ENCODE measurements at regions not wholly inside any gene's neighbourhood (a gene's known extent, or its start where the extent isn't known, plus 50 kb on each side); places are given as distances from the start of the nearest gene placed in this dataset.
"Not testable (repeated sequence)": the region's sequence is repeated elsewhere in the genome, so short reads cannot be mapped to it uniquely, and the experiment has no call there.

DNA sequence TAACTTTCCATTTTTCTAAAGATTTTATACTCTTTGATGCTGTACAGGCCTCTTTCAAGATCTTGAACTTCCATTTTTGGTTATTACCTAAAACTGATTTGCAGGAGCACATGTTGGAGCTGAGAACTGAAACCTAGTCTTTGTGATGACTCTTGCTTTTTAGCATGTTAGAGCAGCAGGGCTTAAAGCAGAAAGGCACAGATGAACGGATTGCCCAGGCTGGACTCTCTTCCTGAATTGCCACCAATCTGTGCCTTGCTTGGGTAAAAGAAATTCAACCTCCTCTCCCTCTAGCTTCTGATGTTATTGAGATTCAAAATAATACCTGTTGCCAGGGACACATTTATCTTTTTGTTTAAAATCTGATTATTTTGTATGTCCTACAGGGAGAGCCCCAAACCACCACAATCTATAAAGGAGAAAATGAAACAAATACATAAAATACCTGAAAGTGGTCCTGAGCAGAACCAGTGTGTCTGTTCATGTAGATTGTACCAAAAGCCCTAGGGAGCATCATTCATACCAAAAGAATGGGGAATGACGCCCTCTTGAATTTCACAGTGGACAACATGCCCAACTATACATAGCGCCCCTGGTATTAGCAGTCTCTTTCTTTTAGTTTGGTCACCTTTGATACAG is 277.0 kb upstream of the MAP2 start:
- intact Hi-C loops (cut with micrococcal nuclease) = no loop called here

GRCh38 chr2:209147981-209148380 is 275.9 kb upstream of the MAP2 start:
- intact Hi-C loops (cut with micrococcal nuclease) = no loop called here

DNA sequence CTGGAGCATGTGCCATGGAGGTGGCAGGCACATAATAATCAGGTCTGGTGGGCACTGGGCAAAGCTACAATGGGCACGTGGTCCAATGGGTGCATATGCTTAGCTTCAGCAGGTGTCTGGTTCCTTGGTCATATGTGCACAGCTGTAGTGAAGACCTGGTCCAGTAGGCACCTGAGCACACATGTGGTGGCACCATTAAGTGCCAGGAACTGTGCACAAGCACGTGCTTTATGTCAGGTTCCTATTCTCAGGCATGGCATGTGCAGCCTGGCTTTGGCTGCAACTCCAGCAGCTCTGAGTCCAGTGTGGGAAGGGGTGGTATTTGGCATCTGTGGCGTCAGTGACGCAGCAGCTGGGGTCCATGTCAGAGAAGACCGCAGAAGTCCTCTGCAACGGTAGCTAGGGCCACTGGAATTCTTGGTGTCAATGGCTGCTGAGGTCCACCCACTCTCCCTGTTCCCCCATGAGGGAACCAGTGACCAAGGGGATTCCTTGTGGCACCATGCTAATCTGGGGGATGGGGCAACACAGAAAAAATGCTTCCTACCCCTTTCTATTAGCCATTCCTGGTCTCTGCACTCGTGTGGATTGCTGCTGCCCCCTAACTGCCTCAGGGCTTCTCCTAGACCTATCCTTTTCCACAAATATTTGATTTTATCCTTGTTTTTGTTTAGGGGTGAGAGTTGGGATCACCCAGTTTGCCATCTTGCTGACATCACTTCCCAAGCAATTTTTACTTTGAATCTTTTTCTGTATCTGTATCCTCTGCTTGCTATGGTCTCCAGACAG is 262.9 kb upstream of the MAP2 start:
- intact Hi-C loops (cut with micrococcal nuclease) = no loop called here

DNA sequence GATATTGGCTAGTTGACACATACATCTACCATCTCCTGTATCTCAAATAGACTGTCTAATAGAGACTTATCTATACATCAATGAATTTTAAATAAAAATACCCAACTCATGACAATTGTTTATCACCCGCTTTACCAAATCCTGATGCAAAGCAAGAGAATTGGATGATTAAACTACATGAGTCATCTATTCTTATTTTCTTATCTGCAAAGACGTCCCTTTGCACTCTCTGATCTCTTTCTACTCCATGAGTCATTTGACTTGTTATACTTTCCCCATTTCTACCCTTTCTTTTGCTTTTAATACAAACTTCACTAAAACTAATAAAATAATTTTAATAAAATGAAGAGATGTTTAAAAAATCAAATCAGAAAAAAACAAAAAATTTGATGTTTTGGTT is 261.7 kb upstream of the MAP2 start:
- intact Hi-C loops (cut with micrococcal nuclease) = no loop called here

- intact Hi-C loops (cut with micrococcal nuclease) = no loop called here
These were observed 241.9 kb upstream of the MAP2 start for GRCh38 chr2:209181984-209182383.

DNA sequence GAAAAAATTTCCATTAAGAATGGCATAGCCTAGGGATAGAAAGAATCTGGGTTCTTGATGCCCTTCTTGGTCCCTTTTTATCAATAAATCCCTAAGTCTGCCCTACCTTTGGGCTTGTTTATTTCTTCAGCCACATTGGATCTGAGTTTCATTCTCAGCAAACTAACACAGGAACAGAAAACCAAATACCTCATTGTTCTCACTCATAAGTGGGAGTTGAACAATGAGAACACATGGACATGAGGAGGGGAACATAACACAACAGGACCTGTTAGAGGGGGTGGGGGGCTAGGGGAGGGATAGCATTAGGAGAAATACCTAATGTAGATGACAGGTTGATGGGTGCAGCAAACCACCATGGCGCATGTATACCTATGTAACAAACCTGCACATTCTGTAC is 237.0 kb upstream of the MAP2 start:
- intact Hi-C loops (cut with micrococcal nuclease) = not testable (repeated sequence)

- intact Hi-C loops (cut with micrococcal nuclease) = no loop called here
These were observed 234.0 kb upstream of the MAP2 start for GRCh38 chr2:209189893-209190292.

DNA sequence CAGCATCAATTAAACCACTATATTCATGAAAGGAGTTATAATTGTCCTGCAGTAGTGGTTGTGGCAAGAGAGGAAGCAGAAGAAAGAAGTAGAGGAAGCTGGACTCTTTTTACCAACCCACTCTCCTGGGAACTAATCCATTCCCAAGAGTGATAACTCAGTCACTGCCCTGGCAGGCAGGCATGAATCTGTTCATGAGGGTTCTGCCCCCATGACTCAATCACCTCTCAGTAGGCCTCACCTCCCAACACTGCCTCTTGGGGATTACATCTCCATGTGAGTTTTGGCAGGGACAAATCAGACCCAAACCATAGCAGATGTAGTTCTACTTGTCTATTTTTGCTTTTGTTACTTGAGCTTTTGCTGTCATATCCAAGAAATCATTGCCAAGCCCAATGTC is 232.7 kb upstream of the MAP2 start:
- intact Hi-C loops (cut with micrococcal nuclease) = no loop called here

- intact Hi-C loops (cut with micrococcal nuclease) = no loop called here
These were observed 229.1 kb upstream of the MAP2 start for GRCh38 chr2:209194717-209195116.

GRCh38 chr2:209208211-209208610 is 215.6 kb upstream of the MAP2 start:
- intact Hi-C loops (cut with micrococcal nuclease) = loop anchor here (1.0 to 5.0 kb wide), 3 partner anchors 742 to 1031 kb away; no protein-coding TSS in a partner anchor

DNA sequence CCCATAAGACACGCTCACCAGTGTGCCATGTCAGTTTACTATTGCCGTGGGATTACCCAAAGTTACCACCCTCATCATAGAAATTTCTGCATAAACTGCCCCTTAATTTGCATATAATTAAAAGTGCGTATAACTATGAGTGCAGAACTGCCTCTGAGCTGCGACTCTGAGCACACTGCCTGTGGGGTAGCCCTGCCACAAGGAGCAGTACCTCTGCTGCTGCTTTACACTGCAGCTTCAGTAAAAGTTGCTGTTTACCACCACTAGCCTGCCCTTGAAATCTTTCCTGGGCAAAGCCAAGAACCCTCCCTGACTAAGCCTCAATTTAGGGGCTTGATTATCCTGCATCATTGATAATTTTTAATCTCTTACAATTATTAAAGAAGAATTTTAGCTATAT is 213.9 kb upstream of the MAP2 start:
- intact Hi-C loops (cut with micrococcal nuclease) = loop anchor here (5.0 kb wide), 2 partner anchors 813 to 1033 kb away; no protein-coding TSS in a partner anchor

DNA sequence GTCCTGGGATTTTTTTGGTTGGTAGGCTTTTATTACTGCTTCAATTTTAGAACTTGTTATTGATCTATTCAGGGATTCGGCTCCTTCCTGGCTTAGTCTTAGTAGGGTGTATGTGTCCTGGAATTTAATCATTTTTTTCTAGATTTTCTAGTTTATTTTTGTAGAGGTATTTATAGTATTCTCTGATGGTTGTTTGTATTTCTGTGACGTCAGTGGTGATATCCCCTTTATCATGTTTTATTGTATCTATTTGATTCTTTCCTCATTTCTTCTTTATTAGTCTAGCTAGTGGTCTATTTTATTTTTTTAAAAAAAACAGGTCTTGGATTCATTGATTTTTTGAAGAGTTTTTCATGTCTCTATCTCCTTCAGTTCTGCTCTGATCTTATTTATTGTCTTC is 193.3 kb upstream of the MAP2 start:
- intact Hi-C loops (cut with micrococcal nuclease) = no loop called here

GRCh38 chr2:209236377-209236776 is 187.5 kb upstream of the MAP2 start:
- intact Hi-C loops (cut with micrococcal nuclease) = no loop called here

- intact Hi-C loops (cut with micrococcal nuclease) = no loop called here
These were observed 184.9 kb upstream of the MAP2 start for GRCh38 chr2:209238765-209239584.

- intact Hi-C loops (cut with micrococcal nuclease) = no loop called here
These were observed 184.3 kb upstream of the MAP2 start for GRCh38 chr2:209239585-209239938.

GRCh38 chr2:209240204-209240603 is 183.6 kb upstream of the MAP2 start:
- intact Hi-C loops (cut with micrococcal nuclease) = no loop called here

- intact Hi-C loops (cut with micrococcal nuclease) = no loop called here
These were observed 170.3 kb upstream of the MAP2 start for GRCh38 chr2:209253544-209253943.

DNA sequence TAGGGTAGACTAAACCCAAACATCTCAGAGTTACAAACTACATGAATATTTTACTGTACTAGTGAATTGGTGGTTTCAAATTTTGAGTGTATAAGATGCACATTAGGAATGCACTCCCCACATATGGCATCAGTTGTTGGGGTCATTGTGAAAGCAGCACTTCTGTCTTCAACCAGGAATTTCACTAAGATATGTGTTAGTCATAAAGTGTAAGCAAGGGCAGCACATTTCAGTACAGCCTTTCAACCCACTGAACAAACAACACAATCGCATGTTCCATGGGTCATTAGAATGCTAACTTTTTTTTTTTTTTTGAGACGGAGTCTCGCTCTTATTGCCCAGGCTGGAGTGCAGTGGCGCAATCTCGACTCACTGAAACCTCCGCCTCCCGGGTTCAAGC is 164.1 kb upstream of the MAP2 start:
- intact Hi-C loops (cut with micrococcal nuclease) = no loop called here

DNA sequence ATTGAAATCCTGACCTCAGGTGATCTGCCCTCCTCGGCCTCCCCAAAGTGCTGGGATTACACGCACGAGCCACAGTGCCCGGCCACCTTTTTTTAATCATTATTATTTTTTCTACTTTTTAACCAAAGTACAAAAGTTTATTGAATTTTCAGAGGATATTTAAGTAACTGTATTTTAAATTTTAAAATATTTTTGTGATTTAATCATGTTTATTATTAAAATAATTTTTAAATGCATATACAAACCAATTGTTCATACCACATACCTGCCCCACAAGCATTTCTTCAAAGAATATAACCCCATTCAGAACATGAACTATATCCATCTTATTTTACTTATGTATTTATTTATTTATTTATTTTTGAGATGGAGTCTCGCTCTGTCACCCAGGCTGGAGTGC is 163.6 kb upstream of the MAP2 start:
- intact Hi-C loops (cut with micrococcal nuclease) = no loop called here

- intact Hi-C loops (cut with micrococcal nuclease) = not testable (repeated sequence)
These were observed 162.3 kb upstream of the MAP2 start for GRCh38 chr2:209261366-209262053.

- intact Hi-C loops (cut with micrococcal nuclease) = no loop called here
These were observed 154.8 kb upstream of the MAP2 start for GRCh38 chr2:209269024-209269423.

DNA sequence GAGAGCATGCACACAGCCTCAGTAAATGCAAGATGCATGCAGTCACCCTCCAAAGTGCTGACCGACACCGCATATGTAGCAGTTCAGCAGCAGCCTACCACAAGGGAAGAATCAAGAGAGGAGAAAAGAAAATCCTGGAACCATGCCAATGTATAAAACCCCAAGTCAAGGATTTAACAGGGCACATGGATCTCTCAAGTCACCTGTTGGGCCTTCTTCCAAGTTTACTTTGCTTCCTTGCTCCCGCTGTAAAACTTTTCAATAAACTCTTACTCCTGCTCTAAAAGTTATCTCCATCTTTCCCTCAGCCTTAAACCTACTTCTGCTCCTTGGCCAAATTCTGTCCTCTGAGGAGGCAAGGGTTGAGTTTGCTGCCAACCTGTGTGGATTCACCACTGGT is 147.8 kb upstream of the MAP2 start:
- intact Hi-C loops (cut with micrococcal nuclease) = no loop called here
